Neutrophil (primary cell): ENCODE measurements at regions not wholly inside any gene's neighbourhood (a gene's known extent, or its start where the extent isn't known, plus 50 kb on each side); places are given as distances from the start of the nearest gene placed in this dataset.

ENCODE experiments used
- H3K27ac ChIP-seq: fragments of 200-600 bp; sonication (generic); 2 replicates; pipeline ENCODE4 v1.5.1; 2016; ENCODE audit warnings: mild to moderate bottlenecking, moderate library complexity
- H3K27me3 ChIP-seq: fragments of 200-600 bp; sonication (generic); 2 replicates; pipeline ENCODE4 v1.6.0; 2016; ENCODE audit warnings: mild to moderate bottlenecking
- H3K36me3 ChIP-seq: fragments of 200-600 bp; sonication (generic); 2 replicates; pipeline ENCODE4 v1.5.1; 2017
- H3K4me1 ChIP-seq, 2 experiments: fragments of 200-600 bp in 1 of 2; sonication (generic) in 1 of 2; 1 replicate in 1 of 2; 2 replicates in 1 of 2; pipeline versions ENCODE4 v1.5.1 to v1.6.1; 2013 to 2016; ENCODE audit warnings: low read depth in 1 of 2, low read length in 1 of 2, mild to moderate bottlenecking in 1 of 2, moderate library complexity in 1 of 2; ENCODE audit not compliant: control insufficient read depth in 1 of 2, insufficient read depth in 1 of 2
- H3K4me3 ChIP-seq, 2 experiments: fragments of 200-600 bp in 1 of 2; sonication (generic) in 1 of 2; 1 replicate in 1 of 2; 2 replicates in 1 of 2; pipeline ENCODE4 v1.5.1; 2013 to 2016; ENCODE audit warnings: low read depth in 1 of 2, low read length in 1 of 2, mild to moderate bottlenecking in 1 of 2, moderate library complexity in 1 of 2
- H3K9me3 ChIP-seq: fragments of 200-600 bp; sonication (generic); 2 replicates; pipeline ENCODE4 v1.5.1; 2016
- CTCF ChIP-seq: fragments of 200-600 bp; sonication (generic); IDR thresholded peaks from 2 replicates; pipeline ENCODE4 v1.5.1; 2016; ENCODE audit warnings: antibody characterized with exemption

GRCh38 chr2:83615511-83615910 is 843.6 kb downstream of the SUCLG1 start:
- no peak overlapping the region for H3K4me3 ChIP-seq
- H3K36me3 ChIP-seq, result no peaks in the 10 kb centered on the region
- H3K27ac ChIP-seq, result no peak overlapping the region
- H3K9me3 ChIP-seq, result no peaks in the 10 kb centered on the region
- H3K27me3 ChIP-seq, result no peaks in the 10 kb centered on the region
- H3K4me1 ChIP-seq, result no peaks in the 10 kb centered on the region
- no peak for TF ChIP-seq CTCF

- Histone ChIP-seq H3K36me3 (no peaks in the 10 kb centered on the region), H3K27ac (no peak overlapping the region), H3K4me3 (no peak overlapping the region), H3K4me1 (no peaks in the 10 kb centered on the region), H3K27me3 (no peaks in the 10 kb centered on the region), H3K9me3 (no peaks in the 10 kb centered on the region)
- no peak for TF ChIP-seq CTCF
Observed at GRCh38 chr2:83613178-83613577, 845.9 kb downstream of the SUCLG1 start.

GRCh38 chr2:83602753-83603152 is 856.3 kb downstream of the SUCLG1 start:
- Histone ChIP-seq H3K4me3 (no peak overlapping the region), H3K27ac (no peak overlapping the region), H3K27me3 (no peaks in the 10 kb centered on the region), H3K36me3 (no peaks in the 10 kb centered on the region), H3K4me1 (no peaks in the 10 kb centered on the region), H3K9me3 (no peaks in the 10 kb centered on the region)
- no peak for TF ChIP-seq CTCF

- H3K27me3 ChIP-seq, result no peaks in the 10 kb centered on the region
- H3K4me3 ChIP-seq, result no peak overlapping the region
- no peaks in the 10 kb centered on the region for H3K9me3 ChIP-seq
- H3K36me3 ChIP-seq, result no peaks in the 10 kb centered on the region
- TF ChIP-seq CTCF, result no peak
- H3K27ac ChIP-seq, result no peak overlapping the region
- H3K4me1 ChIP-seq, result no peaks in the 10 kb centered on the region
Observed at GRCh38 chr2:83596592-83597282, 862.3 kb downstream of the SUCLG1 start.

GRCh38 chr2:83595926-83596325 is 863.2 kb downstream of the SUCLG1 start:
- no peaks in the 10 kb centered on the region for H3K36me3 ChIP-seq
- H3K27me3 ChIP-seq, result no peaks in the 10 kb centered on the region
- TF ChIP-seq CTCF, result no peak
- no peak overlapping the region for H3K27ac ChIP-seq
- no peaks in the 10 kb centered on the region for H3K9me3 ChIP-seq
- H3K4me3 ChIP-seq, result no peak overlapping the region
- no peaks in the 10 kb centered on the region for H3K4me1 ChIP-seq
